ENCODE measurements at regions not wholly inside any gene's neighbourhood (a gene's known extent, or its start where the extent isn't known, plus 50 kb on each side); places are given as distances from the start of the nearest gene placed in this dataset.
"Not testable (repeated sequence)": the region's sequence is repeated elsewhere in the genome, so short reads cannot be mapped to it uniquely, and the experiment has no call there.

DNA sequence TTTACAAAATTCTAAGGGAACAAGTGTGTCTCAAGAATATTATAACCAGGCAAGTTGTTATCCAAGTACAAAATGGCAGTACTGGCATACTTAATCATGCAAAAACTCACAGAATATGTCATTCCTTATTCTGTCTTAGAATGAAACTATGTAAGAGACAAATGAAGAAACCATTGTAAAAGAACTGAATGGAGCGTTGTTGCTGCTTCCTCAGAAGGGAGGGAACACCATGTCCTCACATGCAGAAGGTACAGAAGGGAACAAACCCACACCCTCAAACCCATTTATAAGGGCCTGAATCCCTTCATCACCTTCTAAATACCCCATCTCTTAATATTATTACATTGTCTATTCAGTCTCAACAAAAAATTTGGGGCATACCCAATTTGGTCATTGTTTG is 960.0 kb downstream of the LTN1 start:
- H3K4me1 ChIP-seq; H3K9me3 ChIP-seq; intact Hi-C loops (cut with DNase I; ENCODE audit: low total_unique reads); H3K36me3 ChIP-seq; H3K27ac ChIP-seq; DNase-seq; H3K27me3 ChIP-seq; in situ Hi-C loops (cut with MboI; ENCODE audit: low pct_ligation_motif_present in 1 of 4, low pct_unique_long_range_greater_than_20kb in 1 of 4, low sequenced_read_pairs in 3 of 4); H3K4me3 ChIP-seq: not testable (repeated sequence)
- WGBS, 2 donors (ENCODE audit: low coverage in 1 of 2) = 88 to 92% methylated on average over 1 of the region's 1 CpG

DNA sequence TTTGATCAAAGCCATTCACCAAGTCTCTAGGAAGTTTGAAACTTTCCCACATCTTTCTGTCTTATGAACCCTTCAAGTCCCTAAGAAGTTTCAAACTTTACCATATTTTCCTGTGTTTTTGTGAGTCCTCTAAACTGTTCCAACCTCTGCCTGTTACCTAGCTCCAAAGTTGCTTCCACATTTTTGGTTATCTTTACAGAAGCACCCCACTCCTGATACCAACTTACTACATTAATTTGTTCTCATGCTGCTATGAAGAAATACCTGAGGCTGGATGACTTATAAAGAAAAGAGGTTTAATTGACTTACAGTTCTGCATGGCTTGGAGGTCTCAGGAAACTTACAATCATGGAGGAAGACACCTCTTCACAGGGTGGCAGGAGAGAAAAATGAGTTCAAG is 961.6 kb downstream of the LTN1 start:
- intact Hi-C loops (cut with DNase I; ENCODE audit: low total_unique reads); H3K27me3 ChIP-seq; H3K36me3 ChIP-seq; H3K4me1 ChIP-seq; H3K9me3 ChIP-seq; in situ Hi-C loops (cut with MboI; ENCODE audit: low pct_ligation_motif_present in 1 of 4, low pct_unique_long_range_greater_than_20kb in 1 of 4, low sequenced_read_pairs in 3 of 4); DNase-seq; H3K27ac ChIP-seq; H3K4me3 ChIP-seq: not testable (repeated sequence)

DNA sequence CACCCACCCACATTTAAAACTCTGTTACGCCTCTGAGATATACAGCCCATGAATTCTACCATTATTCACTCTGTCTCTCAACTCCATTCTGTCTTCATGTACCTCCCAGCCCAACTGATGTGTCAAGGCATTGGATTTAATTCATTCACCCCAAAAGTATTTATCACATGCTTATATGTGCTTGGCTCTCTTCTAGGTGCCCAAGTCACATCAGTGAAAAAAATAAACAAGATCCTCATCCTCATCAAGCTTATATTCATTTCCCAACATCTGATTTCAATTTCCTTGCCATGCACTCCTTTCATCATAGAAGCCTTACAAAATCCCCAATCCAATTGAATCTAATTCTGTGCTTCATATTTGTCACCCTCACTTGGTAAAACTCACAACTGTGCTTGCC is 967.6 kb downstream of the LTN1 start:
- TF ChIP-seq POLR2A (IDR thresholded peaks at IDR 0.05) (no peak), POLR2AphosphoS5 (IDR thresholded peaks at IDR 0.05) (no peak), EP300 (IDR thresholded peaks at IDR 0.05; ENCODE audit: low read depth) (no peak)
- TF ChIP-seq, protein P1, sequence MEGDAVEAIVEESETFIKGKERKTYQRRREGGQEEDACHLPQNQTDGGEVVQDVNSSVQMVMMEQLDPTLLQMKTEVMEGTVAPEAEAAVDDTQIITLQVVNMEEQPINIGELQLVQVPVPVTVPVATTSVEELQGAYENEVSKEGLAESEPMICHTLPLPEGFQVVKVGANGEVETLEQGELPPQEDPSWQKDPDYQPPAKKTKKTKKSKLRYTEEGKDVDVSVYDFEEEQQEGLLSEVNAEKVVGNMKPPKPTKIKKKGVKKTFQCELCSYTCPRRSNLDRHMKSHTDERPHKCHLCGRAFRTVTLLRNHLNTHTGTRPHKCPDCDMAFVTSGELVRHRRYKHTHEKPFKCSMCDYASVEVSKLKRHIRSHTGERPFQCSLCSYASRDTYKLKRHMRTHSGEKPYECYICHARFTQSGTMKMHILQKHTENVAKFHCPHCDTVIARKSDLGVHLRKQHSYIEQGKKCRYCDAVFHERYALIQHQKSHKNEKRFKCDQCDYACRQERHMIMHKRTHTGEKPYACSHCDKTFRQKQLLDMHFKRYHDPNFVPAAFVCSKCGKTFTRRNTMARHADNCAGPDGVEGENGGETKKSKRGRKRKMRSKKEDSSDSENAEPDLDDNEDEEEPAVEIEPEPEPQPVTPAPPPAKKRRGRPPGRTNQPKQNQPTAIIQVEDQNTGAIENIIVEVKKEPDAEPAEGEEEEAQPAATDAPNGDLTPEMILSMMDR (IDR thresholded peaks at IDR 0.05) = no peak
- H3K9me3 ChIP-seq = no peaks in the 10 kb centered on the region
- 88 to 100% methylated on average over 1 of the region's 1 CpG for WGBS, 2 donors (ENCODE audit: low coverage in 1 of 2)
- H3K4me3 ChIP-seq = no peak overlapping the region
- H3K27ac ChIP-seq = no peak overlapping the region
- H3K36me3 ChIP-seq = no peaks in the 10 kb centered on the region
- DNase-seq = no peak
- intact Hi-C loops (cut with DNase I; ENCODE audit: low total_unique reads) (no loop called here), in situ Hi-C loops (cut with MboI; ENCODE audit: low pct_ligation_motif_present in 1 of 4, low pct_unique_long_range_greater_than_20kb in 1 of 4, low sequenced_read_pairs in 3 of 4) (no loop called here)
- no peaks in the 10 kb centered on the region for H3K27me3 ChIP-seq
- H3K4me1 ChIP-seq = no peaks in the 10 kb centered on the region

DNA sequence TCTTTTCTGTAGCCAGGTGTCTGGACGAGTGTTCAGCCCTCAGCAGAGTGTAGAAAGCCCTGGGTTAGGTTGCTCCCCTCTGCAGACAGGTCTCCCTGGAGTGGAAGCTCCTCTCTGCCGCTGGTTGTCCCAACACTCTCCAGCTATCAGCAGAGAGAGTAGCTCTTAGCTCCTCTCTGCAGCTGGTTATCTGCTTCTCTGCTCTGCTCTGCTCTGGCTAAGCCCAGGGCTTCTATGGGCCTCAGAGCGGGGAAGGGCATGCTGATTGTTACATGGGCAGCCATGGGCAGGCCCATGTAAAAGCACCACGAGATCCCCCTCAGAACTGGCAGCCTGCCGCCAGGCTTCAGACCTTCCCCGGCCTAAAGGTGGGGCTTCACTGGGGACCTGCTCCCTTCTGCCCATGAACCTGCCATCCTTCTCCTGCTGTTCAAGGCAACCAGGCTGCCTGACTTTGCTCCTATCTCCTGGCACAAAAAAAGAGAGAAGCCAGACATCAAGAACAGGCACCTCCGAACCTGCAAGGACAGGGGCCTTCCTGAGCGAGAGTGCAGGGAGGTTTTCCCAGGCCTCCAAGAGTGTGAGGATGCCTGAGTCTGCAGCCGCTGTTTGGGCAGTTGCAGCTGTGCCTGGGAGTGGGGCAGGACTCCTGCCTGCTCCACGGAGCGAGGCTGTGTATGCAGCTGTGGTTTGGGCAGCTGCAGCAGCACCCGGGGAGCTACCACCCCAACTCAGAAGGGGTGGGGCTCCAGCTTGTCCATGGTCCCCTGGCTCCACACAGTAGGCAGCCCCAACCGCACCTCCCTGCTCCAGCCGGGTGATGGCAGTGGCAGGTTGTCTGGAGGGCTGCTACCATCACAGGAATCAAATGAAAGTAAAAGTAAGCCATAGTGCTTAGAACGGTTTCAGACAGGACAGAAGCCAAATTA is 973.7 kb downstream of the LTN1 start:
- TF ChIP-seq POLR2A (IDR thresholded peaks at IDR 0.05) (no peak), POLR2AphosphoS5 (IDR thresholded peaks at IDR 0.05) (no peak), EP300 (IDR thresholded peaks at IDR 0.05; ENCODE audit: low read depth) (no peak)
- TF ChIP-seq, protein P1 (IDR thresholded peaks at IDR 0.05) = no peak
- no peak overlapping the region for H3K27ac ChIP-seq
- H3K4me1 ChIP-seq = no peaks in the 10 kb centered on the region
- H3K27me3 ChIP-seq = no peaks in the 10 kb centered on the region
- in situ Hi-C loops (cut with MboI; ENCODE audit: low pct_ligation_motif_present in 1 of 4, low pct_unique_long_range_greater_than_20kb in 1 of 4, low sequenced_read_pairs in 3 of 4) (no loop called here), intact Hi-C loops (cut with DNase I; ENCODE audit: low total_unique reads) (no loop called here)
- DNase-seq = no peak
- no peaks in the 10 kb centered on the region for H3K9me3 ChIP-seq
- 60 to 78% methylated on average over 1 to 15 of the region's 15 CpGs for WGBS, 2 donors (ENCODE audit: low coverage in 1 of 2)
- no peaks in the 10 kb centered on the region for H3K36me3 ChIP-seq
- H3K4me3 ChIP-seq = no peak overlapping the region

DNA sequence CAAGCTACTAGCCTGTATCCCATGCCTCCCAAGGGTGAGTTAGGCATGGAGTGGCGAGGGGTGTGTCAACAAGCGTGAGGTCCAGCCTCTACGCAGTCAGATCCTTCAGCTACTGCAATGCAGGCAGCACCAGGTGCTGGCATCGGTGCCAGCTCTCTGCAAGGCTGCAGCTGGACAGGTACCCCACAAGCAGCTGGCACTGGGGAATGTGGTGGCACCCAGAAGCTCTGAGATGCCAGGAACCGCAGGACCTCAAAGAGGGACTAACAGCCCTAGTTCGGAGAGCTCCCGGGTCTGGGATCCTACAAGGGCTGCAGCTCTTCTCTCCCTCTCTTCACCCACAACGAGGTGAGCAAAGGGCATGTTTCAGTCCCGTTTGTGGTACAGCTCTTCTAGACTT is 974.5 kb downstream of the LTN1 start:
- in situ Hi-C loops (cut with MboI; ENCODE audit: low pct_ligation_motif_present in 1 of 4, low pct_unique_long_range_greater_than_20kb in 1 of 4, low sequenced_read_pairs in 3 of 4) (no loop called here), intact Hi-C loops (cut with DNase I; ENCODE audit: low total_unique reads) (no loop called here)
- Histone ChIP-seq H3K36me3 (no peaks in the 10 kb centered on the region), H3K4me3 (no peak overlapping the region), H3K27ac (no peak overlapping the region), H3K4me1 (no peaks in the 10 kb centered on the region), H3K9me3 (no peaks in the 10 kb centered on the region), H3K27me3 (no peaks in the 10 kb centered on the region)
- WGBS, 2 donors (ENCODE audit: low coverage in 1 of 2) = 85% methylated on average over 9 of the region's 9 CpGs; no CpG with 5 or more reads in 1 of the 2 donors
- no peak for DNase-seq
- no peak for TF ChIP-seq POLR2AphosphoS5 (IDR thresholded peaks at IDR 0.05)
- no peak for TF ChIP-seq EP300 (IDR thresholded peaks at IDR 0.05; ENCODE audit: low read depth)
- TF ChIP-seq, protein P1 (IDR thresholded peaks at IDR 0.05) = no peak
- TF ChIP-seq POLR2A (IDR thresholded peaks at IDR 0.05) = no peak

All from transverse colon (tissue), 4 donors.